Calu3 (cell line): ENCODE measurements at regions not wholly inside any gene's neighbourhood (a gene's known extent, or its start where the extent isn't known, plus 50 kb on each side); places are given as distances from the start of the nearest gene placed in this dataset.
A peak's percentile ranks its signal among the peaks of the same experiment; 100 is the strongest.
"Not testable (repeated sequence)": the region's sequence is repeated elsewhere in the genome, so short reads cannot be mapped to it uniquely, and the experiment has no call there.

ENCODE experiments used
- BruUV-seq: library from RNA; stranded (reverse); fragments of 400-500 nt; replicated peaks from 2 replicates; lab custom pipeline; 2021; lab: Mats Ljungman, UMichigan
- CTCF ChIA-PET: fragments of 300-600 bp; sonication (Branson Sonifier 250); formaldehyde crosslinking; loops from one replicate; lab custom pipeline; 2022; ENCODE audit warnings: antibody characterized with exemption; lab: Charles Lee
- DNase-seq: peaks from one replicate; pipeline ENCODE4 v3.0.0; 2022
- H3K27ac Mint-ChIP-seq: one replicate; pipeline ENCODE4 v1.8.0; 2022; ENCODE audit warnings: mixed read lengths; ENCODE audit not compliant: unreplicated experiment
- H3K27me3 Mint-ChIP-seq: one replicate; pipeline ENCODE4 v1.8.0; 2022; ENCODE audit warnings: mixed read lengths; ENCODE audit not compliant: unreplicated experiment
- H3K36me3 Mint-ChIP-seq: one replicate; pipeline ENCODE4 v1.8.0; 2022; ENCODE audit warnings: mild to moderate bottlenecking, moderate library complexity, mixed read lengths; ENCODE audit not compliant: insufficient read depth, unreplicated experiment
- H3K4me1 Mint-ChIP-seq: one replicate; pipeline ENCODE4 v1.8.0; 2022; ENCODE audit warnings: mild to moderate bottlenecking, low read depth, mixed read lengths; ENCODE audit not compliant: unreplicated experiment
- H3K4me3 Mint-ChIP-seq: one replicate; pipeline ENCODE4 v1.8.0; 2022; ENCODE audit warnings: mild to moderate bottlenecking, low read depth, moderate library complexity, mixed read lengths; ENCODE audit not compliant: unreplicated experiment
- H3K9me3 Mint-ChIP-seq: one replicate; pipeline ENCODE4 v1.8.0; 2022; ENCODE audit warnings: low read depth, mixed read lengths; ENCODE audit not compliant: unreplicated experiment
- intact Hi-C: fragments of 100-400 bp; cut with micrococcal nuclease; formaldehyde crosslinking; loops from one replicate; pipeline ENCODE4 v1.10.0; 2022; ENCODE audit not compliant: unreplicated experiment
- TF ChIP-seq, protein P1 (sequence below): fragments of 200-600 bp; IDR thresholded peaks from one replicate; pipeline ENCODE4 v1.8.0; 2022; ENCODE audit warnings: antibody characterized with exemption; ENCODE audit not compliant: unreplicated experiment

DNA sequence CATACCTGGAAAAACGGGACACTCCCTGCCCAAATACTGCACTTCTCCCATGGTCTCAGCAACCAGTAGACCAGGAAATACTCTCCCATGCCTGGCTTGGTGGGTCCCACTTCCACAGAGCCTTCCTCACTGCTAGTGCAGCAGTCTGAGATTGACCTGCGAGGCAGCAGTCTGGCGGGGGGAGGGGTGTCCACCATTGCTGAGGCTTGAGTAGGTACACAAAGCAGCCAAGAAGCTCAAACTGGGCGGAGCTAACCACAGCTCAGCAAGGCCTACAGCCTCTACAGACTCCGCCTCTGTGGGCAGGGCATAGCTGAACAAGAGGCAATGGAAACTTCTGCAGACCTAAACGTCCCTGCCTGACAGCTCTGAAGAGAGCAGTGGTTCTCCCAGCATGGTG is 191.5 kb upstream of the FTMT start:
- intact Hi-C loops: no loop called here
- CTCF ChIA-PET: no interaction called here
- H3K36me3 Mint-ChIP-seq: no peaks in the 10 kb centered on the region

DNA sequence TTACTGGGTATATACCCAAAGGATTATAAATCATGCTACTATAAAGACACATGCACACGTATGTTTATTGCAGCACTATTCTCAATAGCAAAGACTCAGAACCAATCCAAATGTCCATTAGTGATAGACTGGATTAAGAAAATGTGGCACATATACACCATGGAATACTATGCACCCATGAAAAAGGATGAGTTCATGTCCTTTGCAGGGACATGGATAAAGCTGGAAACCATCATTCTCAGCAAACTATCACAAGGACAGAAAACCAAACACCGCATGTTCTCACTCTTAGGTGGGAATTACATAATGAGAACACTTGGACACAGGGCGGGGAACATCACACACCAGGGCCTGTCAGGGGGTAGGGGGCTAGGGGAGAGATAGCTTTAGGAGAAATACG is 186.1 kb upstream of the FTMT start:
- H3K4me1 Mint-ChIP-seq, CTCF ChIA-PET, H3K27me3 Mint-ChIP-seq, H3K27ac Mint-ChIP-seq, DNase-seq, H3K4me3 Mint-ChIP-seq, intact Hi-C loops, H3K36me3 Mint-ChIP-seq, H3K9me3 Mint-ChIP-seq, BruUV-seq: not testable (repeated sequence)

More for the DNA sequence above, 191.5 kb upstream of the FTMT start:
- Mint-ChIP-seq H3K4me1 (no peaks in the 10 kb centered on the region), H3K9me3 (peaks cover 3% of the 10 kb centered on the region), H3K27ac (no peak overlapping the region), H3K27me3 (no peaks in the 10 kb centered on the region), H3K4me3 (no peak overlapping the region)
- no TSS peak for BruUV-seq
- TF ChIP-seq, protein P1, sequence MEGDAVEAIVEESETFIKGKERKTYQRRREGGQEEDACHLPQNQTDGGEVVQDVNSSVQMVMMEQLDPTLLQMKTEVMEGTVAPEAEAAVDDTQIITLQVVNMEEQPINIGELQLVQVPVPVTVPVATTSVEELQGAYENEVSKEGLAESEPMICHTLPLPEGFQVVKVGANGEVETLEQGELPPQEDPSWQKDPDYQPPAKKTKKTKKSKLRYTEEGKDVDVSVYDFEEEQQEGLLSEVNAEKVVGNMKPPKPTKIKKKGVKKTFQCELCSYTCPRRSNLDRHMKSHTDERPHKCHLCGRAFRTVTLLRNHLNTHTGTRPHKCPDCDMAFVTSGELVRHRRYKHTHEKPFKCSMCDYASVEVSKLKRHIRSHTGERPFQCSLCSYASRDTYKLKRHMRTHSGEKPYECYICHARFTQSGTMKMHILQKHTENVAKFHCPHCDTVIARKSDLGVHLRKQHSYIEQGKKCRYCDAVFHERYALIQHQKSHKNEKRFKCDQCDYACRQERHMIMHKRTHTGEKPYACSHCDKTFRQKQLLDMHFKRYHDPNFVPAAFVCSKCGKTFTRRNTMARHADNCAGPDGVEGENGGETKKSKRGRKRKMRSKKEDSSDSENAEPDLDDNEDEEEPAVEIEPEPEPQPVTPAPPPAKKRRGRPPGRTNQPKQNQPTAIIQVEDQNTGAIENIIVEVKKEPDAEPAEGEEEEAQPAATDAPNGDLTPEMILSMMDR: no peak
- DNase-seq: no peak

- CTCF ChIA-PET: interaction anchor here (0.7 kb wide), 2 partner anchors 296 to 1186 kb away, joined by 4 to 5 read pairs; no protein-coding TSS in a partner anchor
These were observed 184.4 kb upstream of the FTMT start for GRCh38 chr5:121667292-121667691.

DNA sequence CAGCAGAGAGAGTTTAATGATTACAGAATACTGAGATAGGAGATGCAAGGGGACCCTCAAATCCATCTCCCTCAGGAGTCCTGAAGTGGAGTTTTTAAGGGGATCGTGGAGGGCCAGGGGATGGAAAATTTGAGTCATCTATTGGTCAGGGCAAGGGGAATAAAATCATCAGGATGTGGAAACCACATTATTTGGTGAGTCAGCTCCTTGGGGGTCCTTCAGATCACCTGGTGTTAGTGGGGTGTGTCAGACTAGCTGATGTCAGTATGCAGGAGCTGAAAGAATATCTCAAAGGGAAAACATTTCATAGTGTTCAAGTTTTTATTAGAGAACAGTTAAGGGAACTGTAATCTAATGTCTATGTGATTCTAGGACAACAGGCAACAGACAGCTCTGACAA is 183.0 kb upstream of the FTMT start:
- Mint-ChIP-seq H3K9me3 (no peaks in the 10 kb centered on the region), H3K4me3 (no peak overlapping the region), H3K27ac (peak overlapping the region; percentile 12), H3K27me3 (no peaks in the 10 kb centered on the region), H3K36me3 (peaks cover 6% of the 10 kb centered on the region), H3K4me1 (no peaks in the 10 kb centered on the region)
- no TSS peak for BruUV-seq
- CTCF ChIA-PET: no interaction called here
- TF ChIP-seq, protein P1: no peak
- intact Hi-C loops: no loop called here
- DNase-seq: no peak

More at GRCh38 chr5:121667292-121667691, 184.4 kb upstream of the FTMT start:
- no TSS peak for BruUV-seq
- H3K36me3 Mint-ChIP-seq: peaks cover 6% of the 10 kb centered on the region
- no peaks in the 10 kb centered on the region for H3K4me1 Mint-ChIP-seq
- no peak overlapping the region for H3K27ac Mint-ChIP-seq
- intact Hi-C loops: no loop called here
- TF ChIP-seq, protein P1: no peak
- H3K27me3 Mint-ChIP-seq: no peaks in the 10 kb centered on the region
- H3K4me3 Mint-ChIP-seq: no peak overlapping the region
- no peaks in the 10 kb centered on the region for H3K9me3 Mint-ChIP-seq
- DNase-seq: no peak

DNA sequence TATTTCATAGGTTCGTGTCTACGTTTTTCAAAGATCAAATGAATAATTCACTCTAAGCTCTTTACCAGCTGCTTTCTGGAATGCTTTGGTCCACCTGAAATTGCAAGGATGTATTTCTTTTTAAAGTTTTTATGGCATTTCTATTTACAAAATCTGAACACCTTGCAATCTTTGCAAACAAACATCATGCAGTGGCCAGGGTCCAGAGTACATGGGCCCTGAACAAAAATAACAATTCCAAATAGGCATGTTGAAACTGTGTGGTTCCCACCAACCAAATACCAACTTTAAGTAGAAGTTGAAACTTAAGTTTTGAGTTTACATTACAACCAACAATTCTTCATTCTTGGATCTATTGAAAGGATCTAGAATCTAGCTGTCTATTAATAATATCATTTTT is 180.1 kb upstream of the FTMT start:
- Mint-ChIP-seq H3K36me3 (peaks cover 6% of the 10 kb centered on the region), H3K27me3 (no peaks in the 10 kb centered on the region), H3K27ac (no peak overlapping the region), H3K4me3 (no peak overlapping the region), H3K4me1 (no peaks in the 10 kb centered on the region), H3K9me3 (no peaks in the 10 kb centered on the region)
- CTCF ChIA-PET: interaction anchor here (0.6 kb wide), 1 partner anchor 50 kb away, joined by 3 read pairs; no protein-coding TSS in a partner anchor
- DNase-seq: no peak
- TF ChIP-seq, protein P1: no peak
- intact Hi-C loops: no loop called here
- no TSS peak for BruUV-seq
